HAP-1 (cell line): ENCODE measurements at regions not wholly inside any gene's neighbourhood (a gene's known extent, or its start where the extent isn't known, plus 50 kb on each side); places are given as distances from the start of the nearest gene placed in this dataset.

ENCODE experiments used
- DNase-seq, 2 experiments: peaks; one replicate each; pipeline ENCODE4 v3.0.0-alpha.2; 2016 to 2020; ENCODE audit warnings: low spot score in 2 of 2
- H3K27me3 ChIP-seq: fragments of 250-450 bp; sonication (Bioruptor Pico); 2 replicates; pipeline ENCODE4 v1.5.1; 2020; ENCODE audit warnings: low read depth, mild to moderate bottlenecking, moderate library complexity
- H3K36me3 ChIP-seq: fragments of 250-450 bp; sonication (Bioruptor Pico); replicated peaks from 2 replicates; pipeline ENCODE4 v1.5.1; 2020; ENCODE audit warnings: mild to moderate bottlenecking
- H3K4me1 ChIP-seq: fragments of 250-450 bp; sonication (Bioruptor Pico); 2 replicates; pipeline ENCODE4 v1.5.1; 2020; ENCODE audit warnings: mild to moderate bottlenecking
- H3K4me3 ChIP-seq: fragments of 250-450 bp; sonication (Bioruptor Pico); 2 replicates; pipeline ENCODE4 v1.5.1; 2020; ENCODE audit warnings: mild to moderate bottlenecking, moderate library complexity
- H3K9me3 ChIP-seq: fragments of 250-450 bp; sonication (Bioruptor Pico); 2 replicates; pipeline ENCODE4 v1.5.1; 2020; ENCODE audit warnings: mild to moderate bottlenecking, moderate library complexity
- in situ Hi-C: fragments of 300-500 bp; cut with MboI; formaldehyde crosslinking; loops from 3 replicates; pipeline ENCODE4 v1.14.3; 2020; ENCODE audit warnings: low sequenced_read_pairs, inconsistent platforms, mixed read lengths

GRCh38 chr1:164051782-164052181 lies 507.2 kb upstream of the PBX1 start:
- Histone ChIP-seq H3K9me3 (no peaks in the 10 kb centered on the region), H3K27me3 (no peaks in the 10 kb centered on the region), H3K4me3 (no peak overlapping the region), H3K36me3 (no peaks in the 10 kb centered on the region), H3K4me1 (no peaks in the 10 kb centered on the region)
- in situ Hi-C loops: no loop called here
- DNase-seq: no peak

DNA sequence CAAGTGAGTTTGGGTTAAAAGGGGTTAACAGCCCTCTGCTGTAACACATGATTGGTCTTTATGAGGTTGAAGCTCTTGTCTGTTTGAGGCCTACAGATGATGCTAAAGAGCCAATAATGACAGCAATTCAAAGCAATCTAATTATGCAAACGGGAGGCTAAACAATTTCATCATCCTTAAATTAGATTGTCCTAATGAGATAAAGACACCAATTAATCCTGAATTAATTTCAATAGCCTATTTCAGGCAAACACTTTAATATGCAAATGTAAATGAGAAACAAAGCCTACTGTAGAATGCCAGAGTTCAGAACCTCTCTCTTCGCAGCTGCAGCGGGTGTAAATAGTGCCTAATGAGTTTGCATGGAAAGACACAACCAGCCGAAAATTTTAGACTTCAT lies 504.7 kb upstream of the PBX1 start:
- Histone ChIP-seq H3K4me3 (no peak overlapping the region), H3K36me3 (no peaks in the 10 kb centered on the region), H3K4me1 (no peaks in the 10 kb centered on the region), H3K27me3 (peaks cover under 1% of the 10 kb centered on the region; the same call in 1 of the 2 replicates), H3K9me3 (no peaks in the 10 kb centered on the region)
- in situ Hi-C loops: no loop called here
- DNase-seq: no peak

DNA sequence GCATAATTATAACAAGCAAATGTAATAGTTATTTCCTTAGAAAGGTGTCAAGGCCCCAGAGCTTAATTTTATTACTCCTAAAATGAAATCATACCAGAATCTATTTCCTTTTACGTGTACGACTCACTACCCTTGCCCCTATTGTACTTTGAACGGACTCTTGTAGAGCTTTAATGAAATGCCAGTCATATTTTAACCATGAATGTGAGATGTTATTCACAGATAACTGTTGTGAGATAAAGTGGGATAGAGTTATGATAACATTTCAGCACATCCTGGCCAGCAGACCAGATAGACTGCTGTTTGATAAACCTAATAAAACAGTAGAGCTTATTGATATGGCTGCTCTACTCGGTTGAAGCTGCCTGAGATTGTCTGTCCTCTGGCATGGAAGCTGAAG lies 500.8 kb upstream of the PBX1 start:
- Histone ChIP-seq H3K4me1 (no peaks in the 10 kb centered on the region), H3K36me3 (no peaks in the 10 kb centered on the region), H3K4me3 (no peak overlapping the region), H3K9me3 (no peaks in the 10 kb centered on the region), H3K27me3 (peaks cover 3% of the 10 kb centered on the region; the same call in 1 of the 2 replicates)
- in situ Hi-C loops: no loop called here
- no peak for DNase-seq

GRCh38 chr1:164061528-164061927 lies 497.5 kb upstream of the PBX1 start:
- in situ Hi-C loops: no loop called here
- no peaks in the 10 kb centered on the region for H3K4me1 ChIP-seq

DNA sequence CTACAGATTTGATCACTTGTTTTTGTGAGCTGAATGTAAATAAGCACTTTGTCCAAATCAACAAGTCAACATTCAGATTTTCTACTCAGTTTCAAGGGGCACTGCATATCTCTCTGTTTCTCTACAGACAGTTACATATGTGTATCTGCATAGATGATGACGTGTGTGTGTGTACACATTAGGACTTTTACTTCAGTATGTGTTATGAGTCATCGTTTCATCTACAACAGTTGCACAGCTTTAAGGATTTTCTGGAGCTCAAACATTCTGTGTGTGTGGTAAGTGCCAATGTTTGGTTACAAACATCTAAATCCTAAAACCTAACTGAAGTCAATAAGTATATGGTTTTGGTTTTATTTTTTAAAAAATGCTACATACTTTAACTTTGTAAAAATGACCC lies 494.5 kb upstream of the PBX1 start:
- Histone ChIP-seq H3K4me3 (no peak overlapping the region), H3K27me3 (peaks cover under 1% of the 10 kb centered on the region; the same call in 1 of the 2 replicates), H3K4me1 (no peaks in the 10 kb centered on the region), H3K9me3 (no peaks in the 10 kb centered on the region), H3K36me3 (no peaks in the 10 kb centered on the region)
- in situ Hi-C loops: no loop called here
- no peak for DNase-seq

More at GRCh38 chr1:164061528-164061927, 497.5 kb upstream of the PBX1 start:
- Histone ChIP-seq H3K27me3 (peaks cover 3% of the 10 kb centered on the region; the same call in 1 of the 2 replicates), H3K4me3 (no peak overlapping the region), H3K9me3 (no peaks in the 10 kb centered on the region), H3K36me3 (no peaks in the 10 kb centered on the region)
- DNase-seq: no peak

- DNase-seq: no peak
- H3K36me3 ChIP-seq: no peaks in the 10 kb centered on the region
- no peaks in the 10 kb centered on the region for H3K9me3 ChIP-seq
- H3K27me3 ChIP-seq: no peaks in the 10 kb centered on the region
- no peak overlapping the region for H3K4me3 ChIP-seq
- no peaks in the 10 kb centered on the region for H3K4me1 ChIP-seq
- in situ Hi-C loops: no loop called here
These were observed 487.7 kb upstream of the PBX1 start for GRCh38 chr1:164071288-164071687.

DNA sequence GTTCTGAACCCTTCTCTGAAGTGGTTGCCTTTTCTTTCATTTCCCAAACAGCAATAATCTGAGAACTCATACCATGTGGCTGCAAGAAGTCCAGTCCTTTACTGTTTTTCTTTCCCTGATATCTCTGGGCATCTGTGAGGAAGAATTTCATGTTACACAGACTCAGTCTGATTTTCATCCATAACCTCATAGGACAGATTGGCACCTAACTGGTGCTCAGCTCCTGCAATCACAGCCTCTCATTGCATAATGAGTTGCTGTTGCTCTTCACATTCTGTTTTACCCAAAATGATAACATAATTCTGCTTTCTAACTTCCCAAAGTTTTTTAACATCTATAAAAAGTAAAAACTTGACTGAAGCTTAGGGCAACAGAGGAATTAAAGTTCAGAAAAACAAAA lies 472.2 kb upstream of the PBX1 start:
- no peak for DNase-seq
- Histone ChIP-seq H3K4me1 (no peaks in the 10 kb centered on the region), H3K36me3 (no peaks in the 10 kb centered on the region), H3K9me3 (no peaks in the 10 kb centered on the region), H3K27me3 (no peaks in the 10 kb centered on the region), H3K4me3 (no peak overlapping the region)
- in situ Hi-C loops: no loop called here

DNA sequence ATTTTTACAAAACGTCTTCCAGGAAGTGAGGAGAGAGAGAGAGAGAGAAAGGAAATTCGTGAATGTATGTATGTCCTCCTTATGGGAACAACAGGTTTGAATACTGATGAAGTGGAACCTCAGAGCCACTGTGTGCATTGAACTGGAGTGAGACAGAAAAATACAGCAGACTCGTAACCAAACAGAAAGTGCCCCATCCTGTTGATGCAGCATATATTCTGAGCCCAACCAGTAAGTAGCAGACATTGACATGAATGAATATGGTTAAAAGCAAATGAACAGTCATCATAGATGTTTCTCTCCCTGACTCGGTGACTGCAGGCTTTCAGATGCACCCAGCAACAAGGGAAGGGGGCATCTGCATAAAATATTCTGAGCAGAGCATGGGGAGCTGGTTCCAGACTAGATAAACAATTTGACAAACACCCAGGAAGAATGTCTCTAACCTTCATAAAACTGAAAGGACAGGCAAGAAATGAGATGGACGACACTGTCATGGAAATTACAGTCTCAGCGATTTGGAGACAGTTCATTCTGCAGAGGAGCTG lies 471.0 kb upstream of the PBX1 start:
- in situ Hi-C loops: no loop called here
- Histone ChIP-seq H3K4me3 (no peak overlapping the region), H3K36me3 (no peaks in the 10 kb centered on the region), H3K27me3 (no peaks in the 10 kb centered on the region), H3K4me1 (no peaks in the 10 kb centered on the region), H3K9me3 (no peaks in the 10 kb centered on the region)
- DNase-seq: no peak

DNA sequence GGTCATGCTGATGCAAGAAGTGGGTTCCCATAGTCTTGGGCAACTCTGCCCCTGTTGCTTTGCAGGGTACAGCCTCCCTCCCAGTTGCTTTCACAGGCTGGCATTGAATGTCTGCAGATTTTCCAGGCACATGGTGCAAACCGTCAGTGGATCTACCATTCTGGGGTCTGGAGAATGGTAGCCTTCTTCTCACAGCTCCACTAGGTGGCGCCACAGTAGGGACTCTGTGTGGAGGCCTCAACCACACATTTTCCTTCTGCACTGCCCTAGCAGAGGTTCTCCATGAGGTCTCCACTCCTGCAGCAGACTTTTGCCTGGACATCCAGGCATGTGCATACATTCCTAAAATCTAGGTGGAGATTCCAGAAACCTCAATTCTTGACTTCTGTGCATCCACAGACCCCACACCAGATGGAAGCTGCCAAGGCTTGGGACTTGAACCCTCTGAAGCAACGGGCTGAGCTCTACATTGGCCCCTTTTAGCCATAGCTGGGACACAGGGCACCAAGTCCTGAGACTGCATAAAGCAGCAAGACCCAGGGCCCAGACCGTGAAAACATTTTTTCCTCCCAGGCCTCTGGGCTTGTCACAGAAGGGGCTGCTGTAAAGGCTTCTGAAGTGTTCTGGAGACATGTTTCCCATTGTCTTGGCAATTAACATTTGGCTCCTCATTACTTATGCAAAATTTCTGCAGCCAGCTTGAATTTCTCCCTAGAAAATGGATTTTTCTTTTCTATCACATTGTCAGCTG lies 466.2 kb upstream of the PBX1 start:
- Histone ChIP-seq H3K36me3 (no peaks in the 10 kb centered on the region), H3K4me3 (no peak overlapping the region), H3K9me3 (no peaks in the 10 kb centered on the region), H3K27me3 (no peaks in the 10 kb centered on the region), H3K4me1 (no peaks in the 10 kb centered on the region)
- in situ Hi-C loops: no loop called here
- peak in 1 of 2 experiments; percentile 42 for DNase-seq

DNA sequence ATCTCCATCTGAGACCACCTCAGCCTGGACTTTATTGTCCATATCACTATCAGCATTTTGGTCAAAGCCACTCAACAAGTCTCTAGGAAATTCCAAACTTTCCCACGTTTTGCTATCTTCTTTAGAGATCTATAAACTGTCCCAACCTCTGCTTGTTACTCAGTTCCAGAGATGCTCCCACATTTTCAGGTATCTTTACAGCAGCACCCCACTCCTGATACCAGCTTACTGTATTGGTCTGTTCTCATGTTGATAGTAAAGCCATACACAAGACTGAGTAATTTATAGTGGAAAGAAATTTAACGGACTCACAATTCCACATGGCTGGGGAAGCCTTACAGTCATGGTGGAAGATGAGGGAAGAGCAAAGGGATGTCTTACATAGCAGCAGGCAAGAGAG lies 465.4 kb upstream of the PBX1 start:
- DNase-seq: no peak
- H3K4me3 ChIP-seq: no peak overlapping the region
- no peaks in the 10 kb centered on the region for H3K9me3 ChIP-seq

GRCh38 chr1:164101802-164102201 lies 457.2 kb upstream of the PBX1 start:
- DNase-seq: no peak
- in situ Hi-C loops: no loop called here
- no peaks in the 10 kb centered on the region for H3K27me3 ChIP-seq
- no peaks in the 10 kb centered on the region for H3K36me3 ChIP-seq
- H3K4me3 ChIP-seq: no peak overlapping the region
- no peaks in the 10 kb centered on the region for H3K9me3 ChIP-seq
- H3K4me1 ChIP-seq: no peaks in the 10 kb centered on the region

More for the DNA sequence above, 465.4 kb upstream of the PBX1 start:
- Histone ChIP-seq H3K27me3 (no peaks in the 10 kb centered on the region), H3K36me3 (no peaks in the 10 kb centered on the region), H3K4me1 (no peaks in the 10 kb centered on the region)
- in situ Hi-C loops: no loop called here

- H3K9me3 ChIP-seq: no peaks in the 10 kb centered on the region
- in situ Hi-C loops: no loop called here
- no peaks in the 10 kb centered on the region for H3K36me3 ChIP-seq
- no peaks in the 10 kb centered on the region for H3K4me1 ChIP-seq
- no peak overlapping the region for H3K4me3 ChIP-seq
- H3K27me3 ChIP-seq: no peaks in the 10 kb centered on the region
- DNase-seq: no peak
These were observed 427.0 kb upstream of the PBX1 start for GRCh38 chr1:164131949-164132348.

- in situ Hi-C loops: no loop called here
- DNase-seq: no peak
These were observed 421.6 kb upstream of the PBX1 start for GRCh38 chr1:164137273-164137925.

GRCh38 chr1:164141797-164142196 lies 417.2 kb upstream of the PBX1 start:
- H3K9me3 ChIP-seq: no peaks in the 10 kb centered on the region
- in situ Hi-C loops: no loop called here

More at GRCh38 chr1:164137273-164137925, 421.6 kb upstream of the PBX1 start:
- no peak overlapping the region for H3K4me3 ChIP-seq
- H3K9me3 ChIP-seq: no peaks in the 10 kb centered on the region
- no peaks in the 10 kb centered on the region for H3K36me3 ChIP-seq
- no peaks in the 10 kb centered on the region for H3K27me3 ChIP-seq
- H3K4me1 ChIP-seq: no peaks in the 10 kb centered on the region

More at GRCh38 chr1:164141797-164142196, 417.2 kb upstream of the PBX1 start:
- Histone ChIP-seq H3K27me3 (no peaks in the 10 kb centered on the region), H3K4me1 (no peaks in the 10 kb centered on the region), H3K36me3 (no peaks in the 10 kb centered on the region), H3K4me3 (no peak overlapping the region)
- no peak for DNase-seq
